Activated CD4-positive, alpha-beta T cell treated with anti-CD3 and anti-CD28 coated beads for 48 hours (primary cell): ENCODE measurements at regions not wholly inside any gene's neighbourhood (a gene's known extent, or its start where the extent isn't known, plus 50 kb on each side); places are given as distances from the start of the nearest gene placed in this dataset.
"Not testable (repeated sequence)": the region's sequence is repeated elsewhere in the genome, so short reads cannot be mapped to it uniquely, and the experiment has no call there.

Source experiments
- DNase-seq: peaks from one replicate; pipeline ENCODE4 v3.0.0-alpha.2; 2020

DNA sequence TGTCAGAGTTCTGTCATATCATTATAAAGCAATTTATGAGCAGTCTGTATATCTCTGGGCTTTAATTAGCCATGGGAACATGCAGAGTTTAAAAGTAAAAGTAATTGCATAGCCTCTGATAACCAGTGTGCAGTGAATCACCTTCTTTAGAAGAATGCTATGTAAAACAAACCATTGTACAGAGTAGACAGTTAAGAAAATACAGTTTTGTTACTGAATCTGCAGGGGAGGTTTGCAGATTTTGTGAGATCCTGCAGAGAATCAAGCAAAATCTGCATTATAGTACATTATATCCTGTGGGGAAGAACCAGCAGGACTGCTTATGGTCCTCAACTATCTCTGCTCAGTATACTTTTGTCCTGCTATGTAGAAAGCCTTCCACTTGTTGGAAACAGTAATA, 396.2 kb upstream of the NAALADL2 start:
- no peak for DNase-seq

DNA sequence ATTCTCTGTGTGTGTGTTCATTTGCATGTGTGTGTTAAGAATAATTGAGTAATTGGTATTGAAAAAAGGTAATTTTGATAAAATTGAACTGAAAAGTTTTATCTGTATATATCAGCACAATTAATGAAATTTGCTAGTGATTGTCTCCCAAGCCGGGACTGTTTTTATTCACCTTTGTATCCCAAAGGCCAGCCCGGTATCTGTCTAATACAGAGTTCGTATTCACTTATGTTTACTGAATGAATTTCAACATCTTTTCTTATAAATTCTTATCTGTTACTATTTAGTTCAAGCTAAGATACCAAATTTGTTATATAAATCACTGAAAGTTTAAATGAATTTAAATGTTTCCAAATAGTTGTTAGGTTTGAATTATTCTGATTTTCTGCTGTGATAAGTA, 394.0 kb upstream of the NAALADL2 start:
- DNase-seq, result no peak

DNA sequence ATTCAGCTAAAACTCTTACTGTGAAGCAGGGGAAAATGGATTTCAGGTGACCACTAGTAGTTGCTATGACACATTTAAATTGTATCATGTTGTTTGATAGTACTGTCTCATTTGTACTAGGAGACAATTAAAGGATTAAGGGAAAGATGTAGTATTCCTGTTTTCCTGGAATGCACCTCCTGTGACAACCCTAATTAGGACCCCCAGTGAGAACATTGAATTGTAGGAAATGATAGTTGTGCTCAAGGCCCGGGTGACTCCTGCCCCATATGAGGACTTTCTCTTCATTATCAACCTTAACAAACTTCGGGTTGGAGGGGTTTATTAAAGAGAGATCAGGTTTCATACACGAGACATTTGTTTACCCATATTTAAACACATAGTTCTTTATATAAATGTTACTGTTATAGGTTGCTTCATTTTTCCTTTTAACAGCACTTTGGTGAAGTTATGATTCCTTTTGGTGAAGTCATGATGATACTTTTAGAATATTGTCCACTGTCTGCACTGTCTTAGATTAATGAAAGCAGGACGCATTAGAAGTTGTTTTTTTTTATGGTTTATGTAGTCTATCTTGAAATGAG, 392.6 kb upstream of the NAALADL2 start:
- no peak for DNase-seq

DNA sequence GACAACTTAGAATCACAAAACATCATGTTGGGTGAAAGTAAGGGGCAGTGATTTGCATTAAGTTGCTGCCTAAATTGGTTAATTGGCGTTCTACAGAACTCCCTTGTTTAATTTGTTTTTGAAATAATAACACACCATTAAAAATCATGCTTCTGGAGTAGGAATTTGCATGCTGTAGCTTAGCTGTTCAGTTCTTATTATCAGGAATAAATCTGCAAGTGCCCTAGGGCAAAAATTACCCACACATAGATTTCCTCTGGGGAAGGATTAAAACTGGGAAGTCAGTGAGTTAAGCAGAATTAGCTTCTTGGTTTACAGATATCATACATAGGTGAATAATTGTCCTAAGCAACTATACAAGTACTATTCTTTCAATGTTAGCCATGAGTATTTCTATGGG, 381.6 kb upstream of the NAALADL2 start:
- no peak for DNase-seq

GRCh38 chr3:174480767-174481166, 378.4 kb upstream of the NAALADL2 start:
- DNase-seq, result no peak

- DNase-seq, result no peak
These were observed 376.6 kb upstream of the NAALADL2 start for GRCh38 chr3:174482541-174482940.

DNA sequence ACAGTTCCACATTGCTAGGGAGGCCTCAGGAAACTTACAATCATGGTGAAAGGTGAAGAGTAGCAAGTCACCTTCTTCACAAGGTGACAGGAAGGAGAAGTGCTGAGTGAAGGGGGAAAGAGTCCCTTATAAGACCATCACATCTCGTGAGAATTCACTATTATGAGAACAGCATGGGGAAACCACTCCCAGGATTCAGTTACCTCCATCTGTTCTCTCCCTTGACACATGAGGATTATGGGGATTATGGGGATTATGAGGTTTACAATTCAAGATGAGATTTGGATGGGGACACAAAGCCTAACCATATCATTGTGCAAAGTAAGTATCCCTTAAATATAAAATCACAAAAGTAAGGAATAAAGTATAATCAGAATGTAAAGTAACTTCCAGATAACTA, 375.9 kb upstream of the NAALADL2 start:
- DNase-seq, result no peak

DNA sequence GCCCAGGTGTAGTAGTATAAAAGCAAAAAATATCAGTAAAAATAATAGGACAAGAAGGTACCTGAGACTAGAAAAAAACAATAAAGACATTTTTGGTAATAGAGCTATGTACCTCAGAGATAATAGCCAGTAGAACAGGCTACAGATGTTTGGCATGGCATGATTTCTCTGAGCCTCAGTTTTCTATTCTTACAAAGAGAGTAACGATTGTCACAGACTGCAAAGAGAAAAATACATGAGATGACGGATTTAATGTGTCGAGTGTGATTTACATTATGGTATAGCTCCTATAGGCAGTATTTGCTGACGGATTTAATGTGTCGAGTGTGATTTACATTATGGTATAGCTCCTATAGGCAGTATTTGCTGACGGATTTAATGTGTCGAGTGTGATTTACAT, 375.3 kb upstream of the NAALADL2 start:
- not testable (repeated sequence) for DNase-seq

DNA sequence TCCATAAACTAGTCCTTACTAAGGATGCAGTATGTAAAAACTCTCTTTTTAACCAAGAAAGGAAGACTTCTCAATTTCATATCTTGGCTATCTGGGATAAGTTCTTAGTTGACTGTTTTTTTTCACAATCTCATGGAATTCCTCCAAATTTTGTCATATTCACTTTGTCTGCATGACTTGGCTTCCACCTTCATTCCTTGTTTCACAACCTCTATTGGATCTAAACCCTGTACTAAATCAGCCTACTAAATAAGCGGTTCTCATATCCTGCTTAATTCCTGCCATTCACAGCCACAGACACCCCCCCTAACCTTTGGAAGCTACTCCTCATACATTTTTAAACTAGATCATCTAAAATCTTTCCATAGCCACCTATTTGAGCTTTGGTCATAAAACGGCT, 370.6 kb upstream of the NAALADL2 start:
- DNase-seq, result no peak

DNA sequence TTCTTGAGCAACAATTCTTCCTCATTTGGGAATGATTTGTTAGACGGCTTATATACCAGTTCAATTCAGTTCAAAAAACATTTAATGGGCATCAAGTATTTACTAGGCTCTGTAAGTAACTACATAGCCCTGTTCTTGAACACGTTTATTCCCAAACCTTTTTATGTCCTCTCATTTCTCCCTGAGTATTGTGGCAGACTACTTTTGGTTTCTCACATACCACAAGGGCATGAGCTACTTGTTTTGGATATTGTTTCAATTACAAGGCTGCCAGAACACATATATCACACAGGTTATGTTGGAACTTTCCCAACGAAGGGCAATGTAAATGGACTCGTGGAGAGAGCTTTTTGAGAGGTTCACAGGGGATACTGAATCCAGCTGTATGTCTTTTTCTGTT, 363.8 kb upstream of the NAALADL2 start:
- DNase-seq, result no peak

DNA sequence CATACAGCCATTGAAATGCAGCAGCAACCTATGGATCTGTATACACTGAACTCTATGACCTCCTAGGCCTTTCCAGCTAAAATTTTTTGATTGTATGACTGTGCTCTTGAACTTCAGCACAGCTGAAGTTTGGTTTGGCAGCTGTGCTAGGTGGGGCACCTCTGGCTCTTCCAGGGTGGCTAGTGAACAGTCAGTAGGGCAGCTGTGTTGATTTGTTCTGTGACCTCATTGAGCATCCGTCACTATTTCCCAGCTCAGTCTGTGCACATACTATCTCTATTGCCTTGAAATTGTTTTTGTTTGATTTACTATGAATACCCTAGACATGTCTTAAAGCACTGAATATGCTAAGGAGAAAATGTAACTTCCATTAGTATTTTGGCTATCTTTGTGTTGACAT, 363.2 kb upstream of the NAALADL2 start:
- no peak for DNase-seq

DNA sequence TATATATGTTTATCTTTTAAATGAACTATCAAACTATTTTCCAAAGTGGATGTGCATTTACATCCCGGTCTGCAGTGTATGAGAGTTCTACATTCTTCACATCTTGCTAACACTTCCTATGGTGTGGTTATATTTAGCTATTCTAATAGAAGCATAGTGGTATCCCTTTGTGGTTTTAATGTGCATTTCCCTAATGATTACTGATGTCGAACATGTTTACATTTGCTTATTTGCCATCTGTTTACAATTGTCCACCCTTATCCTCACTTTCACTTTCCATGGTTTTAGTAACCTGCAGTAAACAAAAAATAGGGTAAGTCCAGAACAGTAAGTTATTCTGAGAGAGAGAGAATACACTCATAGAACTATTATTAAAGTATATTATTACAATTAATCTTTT, 360.5 kb upstream of the NAALADL2 start:
- no peak for DNase-seq

DNA sequence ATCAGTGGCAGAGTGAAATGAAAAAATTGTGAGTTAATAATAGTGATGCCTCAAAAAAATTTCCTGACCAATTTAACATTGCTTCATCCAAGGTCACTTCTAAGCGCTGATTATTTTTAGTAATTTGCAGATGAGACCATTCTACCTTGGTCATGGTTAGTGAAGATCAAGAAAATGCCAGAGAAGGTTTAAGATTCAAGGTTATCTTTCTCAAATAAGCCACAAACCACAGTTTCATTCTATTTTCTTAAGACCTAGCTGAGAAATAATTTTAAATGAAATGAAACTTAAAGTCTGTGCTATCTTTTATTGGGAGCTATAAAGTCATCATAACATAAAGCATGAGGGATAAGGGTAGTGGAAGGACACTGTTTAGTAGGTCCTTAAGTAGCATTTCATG, 353.9 kb upstream of the NAALADL2 start:
- no peak for DNase-seq

DNA sequence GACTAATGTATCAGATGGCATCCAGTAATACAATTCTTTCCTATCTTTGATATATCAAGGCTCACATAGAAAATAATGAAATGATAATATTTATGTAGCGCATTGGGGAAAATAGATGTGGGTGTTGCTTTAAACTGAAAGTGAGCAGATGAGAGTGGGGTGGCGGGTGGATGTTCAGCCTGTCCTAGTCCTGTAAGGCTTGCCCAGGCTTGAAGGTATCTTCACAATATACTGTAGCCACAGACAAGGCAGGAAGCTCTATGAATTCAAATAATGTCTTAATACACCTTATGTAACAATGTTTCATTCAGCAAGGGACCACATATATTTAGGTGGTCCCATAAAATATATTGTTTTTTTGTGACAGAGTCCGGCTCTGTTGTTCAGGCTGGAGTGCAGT, 334.9 kb upstream of the NAALADL2 start:
- no peak for DNase-seq

DNA sequence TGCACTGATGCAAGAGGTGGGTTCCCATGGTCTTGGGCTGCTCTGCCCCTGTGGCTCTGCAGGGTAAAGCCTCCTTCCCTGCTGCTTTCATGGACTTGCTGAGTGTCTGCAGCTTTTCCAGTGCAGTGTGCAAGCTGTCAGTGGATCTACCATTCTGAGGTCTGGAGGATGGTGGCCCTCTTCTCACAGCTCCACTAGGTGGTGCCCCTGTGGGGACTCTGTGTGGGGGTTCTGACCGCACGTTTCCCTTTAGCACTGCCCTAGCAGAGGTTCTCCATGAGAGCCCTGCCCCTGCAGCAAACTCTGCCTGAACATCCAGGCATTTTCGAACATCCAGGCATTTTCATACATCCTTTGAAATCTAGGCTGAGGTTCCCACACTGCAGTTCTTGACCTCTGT, 329.8 kb upstream of the NAALADL2 start:
- DNase-seq, result no peak

GRCh38 chr3:174531262-174531982, 327.7 kb upstream of the NAALADL2 start:
- DNase-seq, result no peak

GRCh38 chr3:174532216-174532615, 326.9 kb upstream of the NAALADL2 start:
- DNase-seq, result no peak

GRCh38 chr3:174532776-174533175, 326.4 kb upstream of the NAALADL2 start:
- no peak for DNase-seq

DNA sequence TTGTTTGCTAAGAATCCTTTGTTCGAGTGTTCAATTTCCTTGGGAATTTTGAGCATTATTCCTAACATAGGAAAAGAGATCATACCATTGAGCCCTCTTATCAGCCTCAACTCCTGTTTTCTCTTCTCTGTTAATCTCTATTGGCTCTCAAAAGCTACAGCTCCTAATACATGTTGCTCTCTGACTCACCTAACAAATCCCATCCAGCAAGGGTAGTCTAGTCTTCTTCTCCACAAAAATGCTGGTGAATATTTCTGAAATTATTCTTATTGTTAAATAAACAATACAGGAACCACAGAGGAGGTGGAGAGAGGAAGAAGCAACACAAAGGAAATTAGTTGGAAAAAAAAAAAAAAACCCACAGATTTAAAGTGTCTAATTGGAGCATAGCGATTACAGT, 325.8 kb upstream of the NAALADL2 start:
- DNase-seq, result no peak

- DNase-seq, result no peak
These were observed 322.8 kb upstream of the NAALADL2 start for GRCh38 chr3:174536319-174536718.

DNA sequence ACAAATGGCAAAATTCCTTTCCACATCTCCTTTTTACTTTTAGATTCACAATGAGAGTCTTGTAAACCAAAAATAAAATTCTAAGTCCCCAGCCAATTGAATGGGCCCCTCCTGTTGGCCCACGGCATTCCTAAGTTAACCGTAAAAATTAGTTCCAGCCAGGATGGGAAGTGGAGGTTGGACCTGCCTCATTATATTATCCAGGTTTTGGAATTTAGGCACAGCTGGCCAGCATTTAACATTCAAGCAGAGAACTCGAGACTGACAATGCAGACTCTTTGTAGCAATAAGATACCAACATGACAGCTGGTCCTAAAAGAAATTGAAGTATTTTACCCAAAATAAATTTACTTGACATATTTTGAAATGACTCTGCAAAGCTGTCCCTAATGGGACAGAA, 321.0 kb upstream of the NAALADL2 start:
- DNase-seq, result no peak

GRCh38 chr3:174540116-174540908, 318.8 kb upstream of the NAALADL2 start:
- DNase-seq, result no peak

- no peak for DNase-seq
These were observed 317.3 kb upstream of the NAALADL2 start for GRCh38 chr3:174541708-174542315.
